Neural progenitor cell (in vitro differentiated cells): ENCODE measurements at regions not wholly inside any gene's neighbourhood (a gene's known extent, or its start where the extent isn't known, plus 50 kb on each side); places are given as distances from the start of the nearest gene placed in this dataset.

Experiments used
- CTCF ChIP-seq: fragments of 200-600 bp; sonication (generic); IDR thresholded peaks from 2 replicates; pipeline ENCODE4 v1.5.1; 2017; ENCODE audit warnings: antibody characterized with exemption, mild to moderate bottlenecking
- EZH2 ChIP-seq: fragments of 200-600 bp; sonication (generic); IDR thresholded peaks from 2 replicates; pipeline ENCODE4 v1.6.1; 2017; ENCODE audit warnings: antibody characterized with exemption, mild to moderate bottlenecking, moderate library complexity
- EZH2phosphoT487 ChIP-seq: fragments of 200-600 bp; sonication (generic); IDR thresholded peaks from 2 replicates; pipeline ENCODE4 v1.6.1; 2017; ENCODE audit warnings: antibody characterized with exemption

- TF ChIP-seq EZH2 (no peak), CTCF (peak; percentile 9), EZH2phosphoT487 (no peak)
Measured at GRCh38 chr15:95580121-95580520, 750.4 kb upstream of the NR2F2 start.
